IPS-18a (cell line): ENCODE measurements at regions not wholly inside any gene's neighbourhood (a gene's known extent, or its start where the extent isn't known, plus 50 kb on each side); places are given as distances from the start of the nearest gene placed in this dataset.

Source experiments
- H3K27ac ChIP-seq: one replicate; pipeline ENCODE4 v1.5.1; 2013; ENCODE audit warnings: low read length
- H3K27me3 ChIP-seq: one replicate; pipeline ENCODE4 v1.6.1; 2013; ENCODE audit warnings: mild to moderate bottlenecking, low read length; ENCODE audit not compliant: control insufficient read depth, insufficient read depth
- H3K36me3 ChIP-seq: one replicate; pipeline ENCODE4 v1.6.1; 2013; ENCODE audit warnings: low read depth, low read length; ENCODE audit not compliant: control insufficient read depth
- H3K4me1 ChIP-seq: one replicate; pipeline ENCODE4 v1.6.1; 2013; ENCODE audit warnings: low read depth, low read length; ENCODE audit not compliant: control insufficient read depth
- H3K4me3 ChIP-seq: one replicate; pipeline ENCODE4 v1.5.1; 2013; ENCODE audit warnings: low read length
- H3K9ac ChIP-seq: one replicate; pipeline ENCODE4 v1.6.1; 2013; ENCODE audit warnings: mild to moderate bottlenecking, low read length, moderate library complexity
- H3K9me3 ChIP-seq: one replicate; pipeline ENCODE4 v1.6.1; 2013; ENCODE audit warnings: low read depth, low read length; ENCODE audit not compliant: control insufficient read depth

- H3K9ac ChIP-seq: no peak overlapping the region
- H3K9me3 ChIP-seq: no peaks in the 10 kb centered on the region
- no peak overlapping the region for H3K4me3 ChIP-seq
- H3K4me1 ChIP-seq: peaks cover 19% of the 10 kb centered on the region
- H3K27me3 ChIP-seq: no peaks in the 10 kb centered on the region
- H3K36me3 ChIP-seq: no peaks in the 10 kb centered on the region
- H3K27ac ChIP-seq: peak overlapping the region; percentile 45
Observed at GRCh38 chr2:122734766-122735424, 979.4 kb downstream of the TSN start.

- H3K4me1 ChIP-seq: peaks cover 19% of the 10 kb centered on the region
- H3K9ac ChIP-seq: no peak overlapping the region
- no peak overlapping the region for H3K4me3 ChIP-seq
Observed at GRCh38 chr2:122736279-122736678, 980.8 kb downstream of the TSN start.

GRCh38 chr2:122737429-122738077, 982.1 kb downstream of the TSN start:
- H3K36me3 ChIP-seq: no peaks in the 10 kb centered on the region
- H3K9ac ChIP-seq: no peak overlapping the region
- H3K9me3 ChIP-seq: no peaks in the 10 kb centered on the region
- peaks cover 19% of the 10 kb centered on the region for H3K4me1 ChIP-seq
- no peaks in the 10 kb centered on the region for H3K27me3 ChIP-seq
- no peak overlapping the region for H3K4me3 ChIP-seq
- H3K27ac ChIP-seq: no peak overlapping the region

More at GRCh38 chr2:122736279-122736678, 980.8 kb downstream of the TSN start:
- H3K27ac ChIP-seq: no peak overlapping the region
- no peaks in the 10 kb centered on the region for H3K36me3 ChIP-seq
- H3K9me3 ChIP-seq: no peaks in the 10 kb centered on the region
- H3K27me3 ChIP-seq: no peaks in the 10 kb centered on the region

- no peak overlapping the region for H3K9ac ChIP-seq
- H3K4me3 ChIP-seq: no peak overlapping the region
- H3K27me3 ChIP-seq: no peaks in the 10 kb centered on the region
- H3K9me3 ChIP-seq: no peaks in the 10 kb centered on the region
- H3K36me3 ChIP-seq: no peaks in the 10 kb centered on the region
- no peak overlapping the region for H3K27ac ChIP-seq
- H3K4me1 ChIP-seq: peaks cover 10% of the 10 kb centered on the region
Observed at GRCh38 chr2:122739732-122740593, 984.5 kb downstream of the TSN start.

- H3K27me3 ChIP-seq: no peaks in the 10 kb centered on the region
- H3K9me3 ChIP-seq: no peaks in the 10 kb centered on the region
- no peak overlapping the region for H3K27ac ChIP-seq
- peaks cover 5% of the 10 kb centered on the region for H3K4me1 ChIP-seq
- H3K9ac ChIP-seq: no peak overlapping the region
- no peaks in the 10 kb centered on the region for H3K36me3 ChIP-seq
- H3K4me3 ChIP-seq: no peak overlapping the region
Observed at GRCh38 chr2:122740594-122740948, 985.1 kb downstream of the TSN start.

GRCh38 chr2:122741403-122741802, 986.0 kb downstream of the TSN start:
- Histone ChIP-seq H3K9ac (no peak overlapping the region), H3K36me3 (no peaks in the 10 kb centered on the region), H3K4me3 (no peak overlapping the region), H3K4me1 (peaks cover 5% of the 10 kb centered on the region), H3K9me3 (no peaks in the 10 kb centered on the region), H3K27me3 (no peaks in the 10 kb centered on the region), H3K27ac (no peak overlapping the region)

GRCh38 chr2:122743021-122743675, 987.7 kb downstream of the TSN start:
- Histone ChIP-seq H3K27ac (no peak overlapping the region), H3K4me3 (no peak overlapping the region), H3K36me3 (no peaks in the 10 kb centered on the region), H3K27me3 (no peaks in the 10 kb centered on the region), H3K4me1 (peaks cover 5% of the 10 kb centered on the region), H3K9ac (no peak overlapping the region), H3K9me3 (no peaks in the 10 kb centered on the region)

- no peak overlapping the region for H3K4me3 ChIP-seq
- no peaks in the 10 kb centered on the region for H3K27me3 ChIP-seq
- no peak overlapping the region for H3K27ac ChIP-seq
- H3K9ac ChIP-seq: no peak overlapping the region
- H3K4me1 ChIP-seq: peaks cover 5% of the 10 kb centered on the region
- no peaks in the 10 kb centered on the region for H3K9me3 ChIP-seq
- no peaks in the 10 kb centered on the region for H3K36me3 ChIP-seq
Observed at GRCh38 chr2:122745603-122746002, 990.2 kb downstream of the TSN start.

GRCh38 chr2:122747670-122748069, 992.2 kb downstream of the TSN start:
- Histone ChIP-seq H3K4me1 (peaks cover 9% of the 10 kb centered on the region), H3K9me3 (no peaks in the 10 kb centered on the region), H3K36me3 (no peaks in the 10 kb centered on the region), H3K27me3 (no peaks in the 10 kb centered on the region), H3K9ac (no peak overlapping the region), H3K27ac (no peak overlapping the region), H3K4me3 (no peak overlapping the region)

- no peak overlapping the region for H3K4me3 ChIP-seq
- no peaks in the 10 kb centered on the region for H3K36me3 ChIP-seq
- H3K27ac ChIP-seq: no peak overlapping the region
- H3K9me3 ChIP-seq: no peaks in the 10 kb centered on the region
- H3K27me3 ChIP-seq: no peaks in the 10 kb centered on the region
- no peak overlapping the region for H3K9ac ChIP-seq
- peaks cover 9% of the 10 kb centered on the region for H3K4me1 ChIP-seq
Observed at GRCh38 chr2:122748552-122749011, 993.1 kb downstream of the TSN start.

GRCh38 chr2:122749405-122749804, 994.0 kb downstream of the TSN start:
- Histone ChIP-seq H3K4me3 (no peak overlapping the region), H3K27ac (no peak overlapping the region), H3K9ac (no peak overlapping the region), H3K27me3 (no peaks in the 10 kb centered on the region), H3K36me3 (no peaks in the 10 kb centered on the region), H3K4me1 (peaks cover 7% of the 10 kb centered on the region), H3K9me3 (no peaks in the 10 kb centered on the region)
